ENCODE measurements at regions not wholly inside any gene's neighbourhood (a gene's known extent, or its start where the extent isn't known, plus 50 kb on each side); places are given as distances from the start of the nearest gene placed in this dataset.

DNA sequence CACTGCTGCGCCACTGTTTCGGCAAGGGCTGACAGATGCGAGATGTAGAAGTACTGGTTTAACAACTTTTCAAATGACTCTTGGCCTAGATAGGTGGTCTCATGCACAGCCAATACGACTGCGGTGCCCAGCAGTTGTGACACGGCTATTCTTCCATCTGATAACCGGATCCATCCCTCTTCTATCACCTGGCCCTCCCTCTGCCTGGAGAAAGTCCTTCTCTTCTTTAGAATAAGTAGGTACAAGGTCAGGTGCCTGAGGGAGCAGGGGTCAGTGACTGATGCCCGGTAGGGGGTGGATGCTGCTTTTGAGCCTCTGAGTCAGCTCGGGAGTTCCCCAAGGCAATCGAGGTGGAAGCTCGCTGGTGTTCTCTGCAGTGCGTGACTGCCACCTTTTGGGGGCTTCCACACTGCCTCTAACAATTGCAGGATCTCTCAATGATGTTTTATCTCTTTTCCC, 166.8 kb upstream of the GRIK2 start:
- TF ChIP-seq, protein P1, sequence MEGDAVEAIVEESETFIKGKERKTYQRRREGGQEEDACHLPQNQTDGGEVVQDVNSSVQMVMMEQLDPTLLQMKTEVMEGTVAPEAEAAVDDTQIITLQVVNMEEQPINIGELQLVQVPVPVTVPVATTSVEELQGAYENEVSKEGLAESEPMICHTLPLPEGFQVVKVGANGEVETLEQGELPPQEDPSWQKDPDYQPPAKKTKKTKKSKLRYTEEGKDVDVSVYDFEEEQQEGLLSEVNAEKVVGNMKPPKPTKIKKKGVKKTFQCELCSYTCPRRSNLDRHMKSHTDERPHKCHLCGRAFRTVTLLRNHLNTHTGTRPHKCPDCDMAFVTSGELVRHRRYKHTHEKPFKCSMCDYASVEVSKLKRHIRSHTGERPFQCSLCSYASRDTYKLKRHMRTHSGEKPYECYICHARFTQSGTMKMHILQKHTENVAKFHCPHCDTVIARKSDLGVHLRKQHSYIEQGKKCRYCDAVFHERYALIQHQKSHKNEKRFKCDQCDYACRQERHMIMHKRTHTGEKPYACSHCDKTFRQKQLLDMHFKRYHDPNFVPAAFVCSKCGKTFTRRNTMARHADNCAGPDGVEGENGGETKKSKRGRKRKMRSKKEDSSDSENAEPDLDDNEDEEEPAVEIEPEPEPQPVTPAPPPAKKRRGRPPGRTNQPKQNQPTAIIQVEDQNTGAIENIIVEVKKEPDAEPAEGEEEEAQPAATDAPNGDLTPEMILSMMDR (IDR thresholded peaks at IDR 0.05) = no peak
- TF ChIP-seq POLR2A (IDR thresholded peaks at IDR 0.05) = no peak
